CD4-positive, alpha-beta memory T cell (primary cell): ENCODE measurements at regions not wholly inside any gene's neighbourhood (a gene's known extent, or its start where the extent isn't known, plus 50 kb on each side); places are given as distances from the start of the nearest gene placed in this dataset.

Source experiments
- CTCF ChIA-PET: fragments of 350-600 bp; sonication (Branson Sonifier 250); formaldehyde crosslinking; loops from one replicate; lab custom pipeline; 2021; ENCODE audit warnings: inconsistent platforms; ENCODE audit not compliant: partially characterized antibody; lab: Charles Lee
- POLR2A ChIA-PET: fragments of 350-600 bp; sonication (Branson Sonifier 250); formaldehyde crosslinking; loops from one replicate; lab custom pipeline; 2021; ENCODE audit not compliant: partially characterized antibody; lab: Charles Lee
- DNase-seq, 5 donors: peaks; one replicate each; pipeline versions ENCODE4 v3.0.0 to v3.0.0-alpha.2; 2020 to 2022; ENCODE audit warnings: mixed read lengths in 1 of 5
- H3K27ac ChIP-seq: one replicate; pipeline ENCODE4 v1.7.0; 2013; ENCODE audit warnings: low read depth, low read length
- H3K27me3 ChIP-seq: 2 replicates; pipeline ENCODE4 v1.7.0; 2013; ENCODE audit warnings: mild to moderate bottlenecking, low read length, moderate library complexity; ENCODE audit not compliant: insufficient read depth
- H3K36me3 ChIP-seq: 2 replicates; pipeline ENCODE4 v1.7.0; 2013; ENCODE audit warnings: mild to moderate bottlenecking, low read length, moderate library complexity; ENCODE audit not compliant: insufficient read depth
- H3K4me1 ChIP-seq: 2 replicates; pipeline ENCODE4 v1.7.0; 2013; ENCODE audit warnings: mild to moderate bottlenecking, low read length, moderate library complexity; ENCODE audit not compliant: insufficient read depth
- H3K4me3 ChIP-seq, 2 donors: one replicate each; pipeline ENCODE4 v1.7.0; 2013; ENCODE audit warnings: low read length in 2 of 2, mild to moderate bottlenecking in 1 of 2
- H3K9me3 ChIP-seq, 2 donors: one replicate each; pipeline ENCODE4 v1.7.0; 2013; ENCODE audit warnings: low read length in 2 of 2, control low read depth in 1 of 2; ENCODE audit not compliant: control insufficient read depth in 1 of 2
- H3K27ac Mint-ChIP-seq, 7 donors: one replicate each; pipeline ENCODE4 v1.8.0; 2020 to 2021; ENCODE audit warnings: mixed read lengths in 7 of 7, mild to moderate bottlenecking in 6 of 7, inconsistent platforms in 3 of 7, moderate library complexity in 3 of 7
- H3K27me3 Mint-ChIP-seq, 2 donors: one replicate each; pipeline ENCODE4 v1.8.0; 2020 to 2021; ENCODE audit warnings: mixed read lengths in 2 of 2
- H3K36me3 Mint-ChIP-seq, 2 donors: one replicate each; pipeline ENCODE4 v1.8.0; 2020 to 2021; ENCODE audit warnings: mixed read lengths in 2 of 2, inconsistent platforms in 1 of 2, mild to moderate bottlenecking in 1 of 2
- H3K4me1 Mint-ChIP-seq, 4 donors: one replicate each; pipeline ENCODE4 v1.8.0; 2020 to 2021; ENCODE audit warnings: mixed read lengths in 4 of 4, mild to moderate bottlenecking in 1 of 4
- H3K4me3 Mint-ChIP-seq, 8 donors: one replicate each; pipeline ENCODE4 v1.8.0; 2020 to 2021; ENCODE audit warnings: mixed read lengths in 8 of 8, mild to moderate bottlenecking in 7 of 8, moderate library complexity in 6 of 8, inconsistent platforms in 3 of 8
- H3K9me3 Mint-ChIP-seq, 8 donors: one replicate each; pipeline ENCODE4 v1.8.0; 2020 to 2021; ENCODE audit warnings: mixed read lengths in 8 of 8, mild to moderate bottlenecking in 5 of 8, inconsistent platforms in 3 of 8, moderate library complexity in 1 of 8
- intact Hi-C: fragments of 100-400 bp; cut with micrococcal nuclease; formaldehyde crosslinking; loops from one replicate; pipeline ENCODE4 v1.15.1; 2023

GRCh38 chr6:14058029-14058695, 59.4 kb upstream of the CD83 start:
- ChIA-PET POLR2A (interaction anchor here (1.5 kb wide), 1 partner anchor 17 kb away, joined by 3 read pairs; no protein-coding TSS in a partner anchor), CTCF (interaction anchor here (3.0 kb wide), 1 partner anchor 8 kb away, joined by 17 read pairs; no protein-coding TSS in a partner anchor)
- no peak overlapping the region for H3K4me3 ChIP-seq
- peaks cover 2 to 10% (median 8%) of the 10 kb centered on the region in 8 donors for H3K9me3 Mint-ChIP-seq
- no peak overlapping the region for H3K27ac ChIP-seq
- no peaks in the 10 kb centered on the region for H3K9me3 ChIP-seq
- no peak for DNase-seq
- H3K27me3 ChIP-seq, result no peaks in the 10 kb centered on the region
- H3K27ac Mint-ChIP-seq, result no peak overlapping the region
- no peaks in the 10 kb centered on the region for H3K4me1 ChIP-seq
- H3K4me1 Mint-ChIP-seq, result no peaks in the 10 kb centered on the region
- intact Hi-C loops, result no loop called here
- no peak overlapping the region for H3K4me3 Mint-ChIP-seq
- peaks cover 0 to 4% of the 10 kb centered on the region in 2 donors for H3K36me3 Mint-ChIP-seq
- peaks cover 19 to 36% of the 10 kb centered on the region in 2 donors for H3K27me3 Mint-ChIP-seq
- no peaks in the 10 kb centered on the region for H3K36me3 ChIP-seq

- no peak overlapping the region for H3K27ac Mint-ChIP-seq
- no peaks in the 10 kb centered on the region for H3K4me1 Mint-ChIP-seq
- no peak overlapping the region for H3K4me3 Mint-ChIP-seq
- peaks cover 2 to 10% (median 8%) of the 10 kb centered on the region in 8 donors for H3K9me3 Mint-ChIP-seq
- Histone ChIP-seq H3K4me3 (no peak overlapping the region), H3K27me3 (no peaks in the 10 kb centered on the region), H3K36me3 (no peaks in the 10 kb centered on the region), H3K9me3 (no peaks in the 10 kb centered on the region), H3K27ac (no peak overlapping the region), H3K4me1 (no peaks in the 10 kb centered on the region)
- peaks cover 19 to 36% of the 10 kb centered on the region in 2 donors for H3K27me3 Mint-ChIP-seq
- CTCF ChIA-PET, result interaction anchor here (1.1 to 3.0 kb wide), 2 partner anchors 8 to 10 kb away, joined by 3 to 17 read pairs; no protein-coding TSS in a partner anchor
- intact Hi-C loops, result no loop called here
- peaks cover 0 to 4% of the 10 kb centered on the region in 2 donors for H3K36me3 Mint-ChIP-seq
- no peak for DNase-seq
- POLR2A ChIA-PET, result no interaction called here
These were observed 58.8 kb upstream of the CD83 start for GRCh38 chr6:14058735-14059134.

GRCh38 chr6:14059791-14060436, 57.7 kb upstream of the CD83 start:
- no peak for DNase-seq
- POLR2A ChIA-PET, result no interaction called here
- Histone ChIP-seq H3K4me1 (no peaks in the 10 kb centered on the region), H3K36me3 (no peaks in the 10 kb centered on the region), H3K27me3 (no peaks in the 10 kb centered on the region), H3K4me3 (no peak overlapping the region), H3K27ac (no peak overlapping the region), H3K9me3 (no peaks in the 10 kb centered on the region)
- intact Hi-C loops, result no loop called here
- CTCF ChIA-PET, result interaction anchor here (1.1 kb wide), 1 partner anchor 11 kb away, joined by 3 read pairs; no protein-coding TSS in a partner anchor
- H3K4me3 Mint-ChIP-seq, result no peak overlapping the region
- no peaks in the 10 kb centered on the region for H3K4me1 Mint-ChIP-seq
- no peak overlapping the region for H3K27ac Mint-ChIP-seq
- peaks cover 2 to 10% (median 8%) of the 10 kb centered on the region in 8 donors for H3K9me3 Mint-ChIP-seq
- peaks cover 22 to 34% of the 10 kb centered on the region in 2 donors for H3K27me3 Mint-ChIP-seq
- H3K36me3 Mint-ChIP-seq, result peaks cover 0 to 4% of the 10 kb centered on the region in 2 donors

GRCh38 chr6:14060971-14061370, 56.6 kb upstream of the CD83 start:
- H3K9me3 Mint-ChIP-seq, result peaks cover 2 to 10% (median 8%) of the 10 kb centered on the region in 8 donors
- POLR2A ChIA-PET, result no interaction called here
- H3K36me3 Mint-ChIP-seq, result peaks cover 0 to 4% of the 10 kb centered on the region in 2 donors
- H3K27ac Mint-ChIP-seq, result no peak overlapping the region
- intact Hi-C loops, result no loop called here
- Histone ChIP-seq H3K36me3 (no peaks in the 10 kb centered on the region), H3K4me3 (no peak overlapping the region), H3K27ac (no peak overlapping the region), H3K9me3 (no peaks in the 10 kb centered on the region), H3K4me1 (no peaks in the 10 kb centered on the region), H3K27me3 (no peaks in the 10 kb centered on the region)
- H3K4me3 Mint-ChIP-seq, result no peak overlapping the region
- DNase-seq, result no peak
- H3K27me3 Mint-ChIP-seq, result peaks cover 26 to 35% of the 10 kb centered on the region in 2 donors
- CTCF ChIA-PET, result interaction anchor here (1.7 kb wide), 1 partner anchor 152 kb away, joined by 4 read pairs; no protein-coding TSS in a partner anchor
- H3K4me1 Mint-ChIP-seq, result no peaks in the 10 kb centered on the region

- Mint-ChIP-seq H3K27me3 (peaks cover 26 to 35% of the 10 kb centered on the region in 2 donors), H3K9me3 (peaks cover 2 to 10% (median 8%) of the 10 kb centered on the region in 8 donors), H3K36me3 (peaks cover 0 to 4% of the 10 kb centered on the region in 2 donors), H3K4me3 (no peak overlapping the region), H3K4me1 (no peaks in the 10 kb centered on the region), H3K27ac (no peak overlapping the region)
- intact Hi-C loops, result no loop called here
- Histone ChIP-seq H3K36me3 (no peaks in the 10 kb centered on the region), H3K27ac (no peak overlapping the region), H3K4me3 (no peak overlapping the region), H3K4me1 (no peaks in the 10 kb centered on the region), H3K27me3 (no peaks in the 10 kb centered on the region), H3K9me3 (no peaks in the 10 kb centered on the region)
- DNase-seq, result no peak
- ChIA-PET POLR2A (no interaction called here), CTCF (interaction anchor here (1.7 kb wide), 2 partner anchors 153 to 188 kb away, joined by 4 read pairs; no protein-coding TSS in a partner anchor)
These were observed 55.9 kb upstream of the CD83 start for GRCh38 chr6:14061643-14062042.

- Mint-ChIP-seq H3K9me3 (peaks cover 2 to 10% (median 8%) of the 10 kb centered on the region in 8 donors), H3K36me3 (peaks cover 0 to 4% of the 10 kb centered on the region in 2 donors), H3K4me3 (no peak overlapping the region), H3K27ac (no peak overlapping the region), H3K4me1 (peaks cover 0 to 4% (median 2%) of the 10 kb centered on the region in 4 donors), H3K27me3 (peaks cover 23 to 32% of the 10 kb centered on the region in 2 donors)
- no peak overlapping the region for H3K27ac ChIP-seq
- H3K27me3 ChIP-seq, result no peaks in the 10 kb centered on the region
- no peak for DNase-seq
- H3K36me3 ChIP-seq, result no peaks in the 10 kb centered on the region
- CTCF ChIA-PET, result interaction anchor here (1.1 to 2.0 kb wide), 6 partner anchors 12 to 267 kb away, joined by 3 to 7 read pairs (median 4); no protein-coding TSS in a partner anchor
- H3K9me3 ChIP-seq, result no peaks in the 10 kb centered on the region
- no peak overlapping the region for H3K4me3 ChIP-seq
- POLR2A ChIA-PET, result no interaction called here
- H3K4me1 ChIP-seq, result no peaks in the 10 kb centered on the region
- intact Hi-C loops, result no loop called here
These were observed 55.1 kb upstream of the CD83 start for GRCh38 chr6:14062345-14063029.
